OCI-LY7 (cell line): ENCODE measurements at regions not wholly inside any gene's neighbourhood (a gene's known extent, or its start where the extent isn't known, plus 50 kb on each side); places are given as distances from the start of the nearest gene placed in this dataset.
A peak's percentile ranks its signal among the peaks of the same experiment; 100 is the strongest.
"Not testable (repeated sequence)": the region's sequence is repeated elsewhere in the genome, so short reads cannot be mapped to it uniquely, and the experiment has no call there.

Source experiments
- EZH2phosphoT487 ChIP-seq: fragments of 200-600 bp; sonication (generic); IDR thresholded peaks from 2 replicates; pipeline ENCODE4 v1.6.1; 2018; ENCODE audit warnings: low read depth, borderline replicate concordance, mild to moderate bottlenecking, mixed run types, antibody characterized with exemption, low read length, moderate library complexity, mixed read lengths
- TF ChIP-seq, protein P1 (sequence below): fragments of 200-600 bp; sonication (generic); conservative IDR thresholded peaks from 2 replicates; pipeline ENCODE4 v1.5.1; 2014; ENCODE audit warnings: mild to moderate bottlenecking, antibody characterized with exemption, low read length, moderate library complexity, mixed read lengths

DNA sequence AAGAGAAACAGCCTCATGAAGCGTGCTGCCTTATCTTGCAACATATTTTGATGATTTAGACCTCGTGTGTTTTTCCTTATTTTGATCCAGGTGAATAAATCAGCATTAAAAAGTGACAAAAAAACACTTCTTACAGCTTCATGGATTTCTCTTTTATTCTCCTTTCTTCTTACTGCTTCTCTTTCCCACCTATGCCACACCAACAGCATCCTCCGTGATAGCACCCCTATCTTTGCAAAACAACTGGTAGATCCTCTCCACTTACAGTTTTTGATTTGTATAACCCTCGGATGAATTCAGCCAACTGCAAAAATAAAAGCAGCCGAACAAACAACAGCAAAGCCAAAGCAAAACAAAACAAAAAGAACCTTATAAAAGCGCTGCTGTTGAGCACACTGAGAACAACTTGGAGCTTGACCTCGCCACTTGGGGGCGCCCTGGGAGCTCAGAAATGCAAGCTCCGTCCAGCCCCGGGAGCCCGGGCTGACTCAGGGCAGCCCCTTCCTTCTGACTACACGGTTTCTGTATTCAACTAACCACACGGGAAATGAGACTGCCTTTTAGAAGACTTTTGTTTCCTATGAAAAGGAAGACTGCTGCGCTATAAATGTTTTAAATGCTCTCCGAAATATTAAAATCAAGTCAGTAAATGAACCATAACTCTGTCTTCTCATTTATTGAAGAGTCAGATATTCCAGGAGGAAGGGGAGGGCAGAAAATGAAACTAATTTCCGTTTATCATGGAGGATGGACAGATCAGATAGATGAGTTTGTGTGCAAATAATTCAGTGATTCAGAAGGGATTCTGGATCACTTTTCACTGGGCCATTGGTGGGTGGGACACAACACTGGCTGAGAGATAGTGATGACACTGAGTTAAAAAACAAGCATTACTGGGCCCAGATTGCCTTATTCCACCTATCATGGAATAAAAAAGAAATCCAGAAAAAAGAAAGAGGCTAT, 186.8 kb downstream of the ATP6V0E2 start:
- TF ChIP-seq, protein P1, sequence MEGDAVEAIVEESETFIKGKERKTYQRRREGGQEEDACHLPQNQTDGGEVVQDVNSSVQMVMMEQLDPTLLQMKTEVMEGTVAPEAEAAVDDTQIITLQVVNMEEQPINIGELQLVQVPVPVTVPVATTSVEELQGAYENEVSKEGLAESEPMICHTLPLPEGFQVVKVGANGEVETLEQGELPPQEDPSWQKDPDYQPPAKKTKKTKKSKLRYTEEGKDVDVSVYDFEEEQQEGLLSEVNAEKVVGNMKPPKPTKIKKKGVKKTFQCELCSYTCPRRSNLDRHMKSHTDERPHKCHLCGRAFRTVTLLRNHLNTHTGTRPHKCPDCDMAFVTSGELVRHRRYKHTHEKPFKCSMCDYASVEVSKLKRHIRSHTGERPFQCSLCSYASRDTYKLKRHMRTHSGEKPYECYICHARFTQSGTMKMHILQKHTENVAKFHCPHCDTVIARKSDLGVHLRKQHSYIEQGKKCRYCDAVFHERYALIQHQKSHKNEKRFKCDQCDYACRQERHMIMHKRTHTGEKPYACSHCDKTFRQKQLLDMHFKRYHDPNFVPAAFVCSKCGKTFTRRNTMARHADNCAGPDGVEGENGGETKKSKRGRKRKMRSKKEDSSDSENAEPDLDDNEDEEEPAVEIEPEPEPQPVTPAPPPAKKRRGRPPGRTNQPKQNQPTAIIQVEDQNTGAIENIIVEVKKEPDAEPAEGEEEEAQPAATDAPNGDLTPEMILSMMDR, result peak; percentile 50
- not testable (repeated sequence) for TF ChIP-seq EZH2phosphoT487
